Type B pancreatic cell (in vitro differentiated cells): ENCODE measurements at regions not wholly inside any gene's neighbourhood (a gene's known extent, or its start where the extent isn't known, plus 50 kb on each side); places are given as distances from the start of the nearest gene placed in this dataset.
"Not testable (repeated sequence)": the region's sequence is repeated elsewhere in the genome, so short reads cannot be mapped to it uniquely, and the experiment has no call there.

Experiments
- DNase-seq: peaks from one replicate; pipeline ENCODE4 v3.0.0; 2021; ENCODE audit warnings: mixed read lengths; ENCODE audit not compliant: unreplicated experiment; ENCODE audit errors: extremely low spot score
- H3K27ac Mint-ChIP-seq: 2 replicates; pipeline ENCODE4 v1.8.0; 2021; ENCODE audit warnings: mild to moderate bottlenecking, mixed read lengths
- H3K27me3 Mint-ChIP-seq: 2 replicates; pipeline ENCODE4 v1.8.0; 2021; ENCODE audit warnings: mixed read lengths
- H3K36me3 Mint-ChIP-seq: 2 replicates; pipeline ENCODE4 v1.8.0; 2021; ENCODE audit warnings: mixed read lengths
- H3K4me1 Mint-ChIP-seq: one replicate; pipeline ENCODE4 v1.8.0; 2021; ENCODE audit warnings: mixed read lengths; ENCODE audit not compliant: unreplicated experiment
- H3K4me3 Mint-ChIP-seq: 2 replicates; pipeline ENCODE4 v1.8.0; 2021; ENCODE audit warnings: mild to moderate bottlenecking, mixed read lengths
- H3K9me3 Mint-ChIP-seq: 2 replicates; pipeline ENCODE4 v1.8.0; 2021; ENCODE audit warnings: mixed read lengths
- CTCF ChIP-seq: fragments of 200-600 bp; sonication (generic); conservative IDR thresholded peaks from 2 replicates; pipeline ENCODE4 v1.5.0; 2021; ENCODE audit warnings: antibody characterized with exemption, mild to moderate bottlenecking

DNA sequence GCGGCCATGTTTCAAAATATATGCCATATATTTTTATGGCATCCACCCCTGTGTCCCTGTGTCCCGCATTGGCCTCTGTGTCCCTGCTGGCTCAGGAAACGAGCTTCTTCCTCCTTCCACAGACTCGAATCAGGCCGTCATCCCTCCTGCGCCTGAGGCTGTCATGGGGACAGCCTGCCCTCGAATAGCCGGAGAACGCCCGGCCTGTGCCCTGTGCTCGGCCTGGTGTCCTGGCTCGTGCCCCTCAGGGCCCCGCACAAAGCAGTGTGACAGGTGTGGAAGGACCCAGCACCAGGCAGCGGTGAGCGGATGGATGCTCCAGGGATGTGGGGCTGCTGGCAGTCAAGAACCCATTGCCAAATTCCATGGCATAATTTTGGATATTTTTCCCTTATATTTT, 1500.0 kb downstream of the FOXD4L5 start:
- not testable (repeated sequence) for H3K27ac Mint-ChIP-seq, H3K4me3 Mint-ChIP-seq, H3K9me3 Mint-ChIP-seq, H3K27me3 Mint-ChIP-seq, H3K36me3 Mint-ChIP-seq, DNase-seq, H3K4me1 Mint-ChIP-seq

GRCh38 chr9:63784421-63784820, 1500.6 kb downstream of the FOXD4L5 start:
- not testable (repeated sequence) for H3K9me3 Mint-ChIP-seq, H3K27me3 Mint-ChIP-seq, DNase-seq, H3K4me1 Mint-ChIP-seq, H3K36me3 Mint-ChIP-seq, H3K27ac Mint-ChIP-seq, H3K4me3 Mint-ChIP-seq

DNA sequence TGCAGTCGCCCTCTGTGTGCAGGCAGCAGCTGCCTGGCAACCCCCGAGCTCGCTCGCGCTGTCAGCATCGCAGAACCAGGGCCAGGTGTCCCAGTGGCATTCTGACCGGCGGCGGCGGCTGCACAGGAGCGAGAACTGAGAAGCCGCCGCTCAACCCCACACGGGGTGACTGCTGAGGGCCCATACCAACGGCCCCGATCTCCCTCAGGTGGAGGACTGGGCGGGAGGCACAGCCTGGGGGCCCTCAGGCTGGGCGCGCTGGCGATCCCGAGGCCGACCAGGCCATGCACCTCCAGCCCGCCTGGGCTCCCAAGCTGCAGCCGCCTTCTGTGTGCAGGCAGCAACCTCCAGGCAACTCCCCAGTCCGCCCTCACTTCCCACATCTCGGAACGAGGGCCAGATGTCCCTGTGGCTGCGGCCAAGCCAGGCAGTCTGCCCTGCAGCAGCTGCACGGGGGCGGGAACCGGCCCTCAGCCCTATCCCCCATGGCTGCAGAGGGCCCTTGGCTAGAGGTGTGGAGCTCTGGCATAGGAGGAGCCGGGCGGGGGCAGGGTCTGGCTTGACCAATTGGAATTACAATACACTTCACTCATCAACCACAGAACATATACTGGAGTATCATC, 1503.1 kb downstream of the FOXD4L5 start:
- H3K4me1 Mint-ChIP-seq, H3K27me3 Mint-ChIP-seq, H3K9me3 Mint-ChIP-seq, DNase-seq, H3K27ac Mint-ChIP-seq, H3K36me3 Mint-ChIP-seq, H3K4me3 Mint-ChIP-seq: not testable (repeated sequence)

GRCh38 chr9:63781390-63781789, 1503.6 kb downstream of the FOXD4L5 start:
- not testable (repeated sequence) for H3K36me3 Mint-ChIP-seq, H3K4me1 Mint-ChIP-seq, DNase-seq

DNA sequence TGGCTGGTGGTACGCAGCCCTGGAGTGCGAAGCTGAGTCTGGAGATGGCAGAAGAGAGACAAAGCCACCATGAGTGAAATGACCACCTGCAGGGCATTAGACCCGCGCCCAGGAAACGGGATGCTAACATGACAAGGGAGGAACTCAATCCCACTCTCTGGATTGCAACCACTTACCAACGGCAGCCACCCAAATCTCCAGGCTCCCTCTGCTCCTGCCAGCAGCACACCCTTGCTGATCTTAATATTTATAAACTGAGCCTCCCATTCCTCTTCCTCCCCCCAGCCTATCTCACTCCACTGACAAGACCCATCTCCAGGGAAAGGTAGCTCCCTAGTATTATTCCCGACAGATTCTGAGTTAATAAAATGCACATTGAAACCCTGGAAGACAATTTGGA, 1508.8 kb downstream of the FOXD4L5 start:
- H3K27me3 Mint-ChIP-seq, H3K36me3 Mint-ChIP-seq, H3K4me1 Mint-ChIP-seq, DNase-seq, H3K27ac Mint-ChIP-seq, H3K9me3 Mint-ChIP-seq, H3K4me3 Mint-ChIP-seq: not testable (repeated sequence)

More at GRCh38 chr9:63781390-63781789, 1503.6 kb downstream of the FOXD4L5 start:
- H3K27me3 Mint-ChIP-seq, H3K9me3 Mint-ChIP-seq, H3K4me3 Mint-ChIP-seq, H3K27ac Mint-ChIP-seq: not testable (repeated sequence)

- H3K36me3 Mint-ChIP-seq, DNase-seq, H3K9me3 Mint-ChIP-seq, H3K4me3 Mint-ChIP-seq, H3K27ac Mint-ChIP-seq, H3K4me1 Mint-ChIP-seq, H3K27me3 Mint-ChIP-seq: not testable (repeated sequence)
Measured at GRCh38 chr9:63775092-63775426, 1510.0 kb downstream of the FOXD4L5 start.

DNA sequence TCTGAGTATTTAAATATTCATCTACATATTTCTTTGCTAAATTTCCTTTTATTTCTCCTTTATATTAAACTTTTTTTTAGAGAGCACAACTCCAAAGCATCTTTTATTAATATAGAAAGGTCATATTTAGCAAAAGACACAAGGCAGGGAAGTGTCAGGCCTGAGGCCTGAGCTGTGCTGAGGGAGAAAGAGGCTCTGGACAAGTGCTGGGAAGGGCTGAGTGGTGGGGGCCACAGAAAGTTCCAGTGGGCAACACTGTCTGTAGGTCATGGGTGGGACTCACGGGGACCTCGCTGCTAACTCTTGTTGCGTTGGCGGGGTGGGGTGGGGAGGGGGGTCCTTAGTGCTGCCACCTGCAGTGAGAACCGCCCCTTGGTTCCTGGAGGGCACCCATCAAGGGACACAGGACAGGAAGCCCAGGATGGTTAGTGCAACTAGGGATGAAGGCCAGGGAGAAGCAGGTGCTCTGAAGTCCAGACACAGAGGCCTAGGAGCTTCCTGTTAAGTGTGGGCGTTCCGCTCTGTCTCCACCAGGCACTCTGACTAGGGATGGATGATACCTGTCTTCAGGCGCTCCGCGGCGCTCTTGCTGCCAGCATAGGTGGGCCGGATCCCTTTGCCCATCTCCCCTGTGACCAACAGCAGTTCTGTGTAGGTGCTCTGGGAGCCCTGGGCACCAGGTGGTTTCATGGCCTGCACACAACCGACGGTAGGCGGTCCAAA, 1510.5 kb downstream of the FOXD4L5 start:
- not testable (repeated sequence) for H3K4me3 Mint-ChIP-seq, H3K27ac Mint-ChIP-seq, H3K27me3 Mint-ChIP-seq, H3K4me1 Mint-ChIP-seq, DNase-seq, H3K36me3 Mint-ChIP-seq, H3K9me3 Mint-ChIP-seq

DNA sequence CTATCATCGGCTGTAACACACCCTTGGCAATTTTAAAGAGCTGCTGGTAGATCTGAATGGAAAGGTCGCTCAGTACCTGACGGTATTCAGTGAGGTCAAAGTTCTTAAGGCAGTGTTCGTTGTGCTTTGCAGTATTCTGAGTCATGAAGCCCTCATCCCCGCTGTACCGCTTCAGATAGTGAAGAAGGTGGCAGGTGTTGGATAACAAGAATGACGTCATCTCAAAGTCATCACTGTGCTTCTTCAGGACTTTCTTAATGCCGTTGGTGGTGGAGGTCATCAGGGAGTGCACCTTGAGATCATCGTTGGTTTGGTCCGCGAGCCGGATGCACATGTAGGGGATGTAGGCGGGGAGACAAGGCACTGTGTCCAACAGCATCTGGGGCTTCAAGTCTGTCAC, 1522.8 kb downstream of the FOXD4L5 start:
- H3K9me3 Mint-ChIP-seq, H3K4me1 Mint-ChIP-seq, DNase-seq, H3K27me3 Mint-ChIP-seq, H3K4me3 Mint-ChIP-seq, H3K27ac Mint-ChIP-seq, H3K36me3 Mint-ChIP-seq: not testable (repeated sequence)

GRCh38 chr9:63729021-63729420, 1556.0 kb downstream of the FOXD4L5 start:
- DNase-seq, H3K4me1 Mint-ChIP-seq, H3K27me3 Mint-ChIP-seq, H3K4me3 Mint-ChIP-seq, H3K36me3 Mint-ChIP-seq, H3K9me3 Mint-ChIP-seq, H3K27ac Mint-ChIP-seq: not testable (repeated sequence)

- TF ChIP-seq CTCF = no peak
- no peak overlapping the region for H3K4me3 Mint-ChIP-seq
- no peaks in the 10 kb centered on the region for H3K27me3 Mint-ChIP-seq
- no peaks in the 10 kb centered on the region for H3K36me3 Mint-ChIP-seq
- no peaks in the 10 kb centered on the region for H3K4me1 Mint-ChIP-seq
- DNase-seq = no peak
- no peaks in the 10 kb centered on the region for H3K9me3 Mint-ChIP-seq
- H3K27ac Mint-ChIP-seq = no peak overlapping the region
Measured at GRCh38 chr9:63728287-63728686, 1556.7 kb downstream of the FOXD4L5 start.

- not testable (repeated sequence) for H3K4me3 Mint-ChIP-seq, H3K9me3 Mint-ChIP-seq, H3K27ac Mint-ChIP-seq, H3K4me1 Mint-ChIP-seq, DNase-seq, H3K27me3 Mint-ChIP-seq, H3K36me3 Mint-ChIP-seq
Measured at GRCh38 chr9:63708285-63708684, 1576.7 kb downstream of the FOXD4L5 start.

GRCh38 chr9:63704456-63704855, 1580.6 kb downstream of the FOXD4L5 start:
- H3K4me3 Mint-ChIP-seq, DNase-seq, H3K27me3 Mint-ChIP-seq, H3K9me3 Mint-ChIP-seq, H3K27ac Mint-ChIP-seq, H3K4me1 Mint-ChIP-seq, H3K36me3 Mint-ChIP-seq: not testable (repeated sequence)

GRCh38 chr9:63703670-63704069, 1581.3 kb downstream of the FOXD4L5 start:
- not testable (repeated sequence) for H3K4me3 Mint-ChIP-seq, H3K9me3 Mint-ChIP-seq, H3K27me3 Mint-ChIP-seq, H3K4me1 Mint-ChIP-seq, DNase-seq, H3K27ac Mint-ChIP-seq, H3K36me3 Mint-ChIP-seq
